HG03025 (cell line): ENCODE measurements at regions not wholly inside any gene's neighbourhood (a gene's known extent, or its start where the extent isn't known, plus 50 kb on each side); places are given as distances from the start of the nearest gene placed in this dataset.

Experiments
- ATAC-seq: cut with Tn5 transposase; IDR thresholded peaks from one replicate; pipeline ENCODE4 v1.9.1; 2021; ENCODE audit warnings: mild to moderate bottlenecking, moderate library complexity; ENCODE audit not compliant: unreplicated experiment, low FRiP score

DNA sequence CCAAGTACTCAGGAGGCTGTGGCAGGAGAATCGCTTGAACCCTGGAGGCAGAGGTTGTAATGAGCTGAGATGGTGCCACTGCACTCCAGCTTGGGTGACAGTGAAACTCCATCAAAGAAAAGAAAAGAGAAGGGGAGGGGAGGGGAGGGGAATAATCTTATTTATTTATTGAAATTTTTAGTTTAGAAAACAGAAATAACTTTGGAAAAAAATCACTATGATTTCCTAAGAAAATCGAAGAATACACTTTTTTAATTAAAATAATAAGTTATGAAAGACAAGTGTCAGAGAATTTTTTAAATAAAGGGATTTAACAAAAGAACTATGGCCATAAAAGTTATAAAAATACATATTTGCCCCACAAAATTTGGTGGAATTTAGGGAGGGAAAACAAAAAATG lies 836.9 kb upstream of the HS3ST1 start:
- no peak for ATAC-seq

- no peak for ATAC-seq
Measured at GRCh38 chr4:12260453-12260852, 831.8 kb upstream of the HS3ST1 start.

DNA sequence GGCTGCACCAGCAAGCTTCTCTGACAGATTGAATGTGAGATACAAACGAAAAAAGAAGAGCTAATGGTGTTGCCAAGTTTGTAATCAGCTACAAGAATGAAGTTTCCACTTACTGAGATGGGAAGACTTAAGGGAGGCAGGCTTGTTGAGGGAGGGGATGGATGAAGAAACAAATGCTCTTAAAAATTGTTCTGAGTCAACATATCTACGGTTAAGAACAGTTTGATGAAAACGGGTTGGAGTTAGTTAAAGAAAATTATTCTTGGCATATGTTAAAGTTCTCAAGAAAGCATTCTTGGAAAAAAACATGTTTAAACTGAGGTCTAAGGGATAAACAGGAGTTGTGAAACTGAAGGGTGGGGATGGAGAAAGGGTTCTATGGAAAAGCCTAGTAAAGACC lies 816.3 kb upstream of the HS3ST1 start:
- ATAC-seq = no peak

DNA sequence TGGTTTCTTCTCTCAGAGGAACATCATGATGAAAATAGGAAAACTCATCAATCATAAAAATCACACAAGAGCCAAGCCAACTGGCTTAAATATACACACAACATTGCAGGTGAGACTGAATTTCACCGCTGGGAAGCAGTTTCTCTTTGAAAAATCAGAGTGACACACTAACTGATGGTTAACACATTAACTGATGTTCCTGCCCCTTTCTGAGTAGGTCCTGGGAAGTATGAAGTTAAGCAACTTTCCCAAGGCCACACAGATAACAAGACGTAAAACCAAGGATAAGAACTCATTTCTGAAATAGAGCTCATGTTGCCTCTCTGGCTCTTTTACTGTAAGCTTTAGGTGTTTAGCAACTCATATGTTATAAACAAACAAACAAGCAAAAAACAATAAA lies 813.7 kb upstream of the HS3ST1 start:
- ATAC-seq = no peak

GRCh38 chr4:12239897-12240636 lies 811.4 kb upstream of the HS3ST1 start:
- ATAC-seq = no peak

GRCh38 chr4:12231098-12231497 lies 802.4 kb upstream of the HS3ST1 start:
- ATAC-seq = no peak

DNA sequence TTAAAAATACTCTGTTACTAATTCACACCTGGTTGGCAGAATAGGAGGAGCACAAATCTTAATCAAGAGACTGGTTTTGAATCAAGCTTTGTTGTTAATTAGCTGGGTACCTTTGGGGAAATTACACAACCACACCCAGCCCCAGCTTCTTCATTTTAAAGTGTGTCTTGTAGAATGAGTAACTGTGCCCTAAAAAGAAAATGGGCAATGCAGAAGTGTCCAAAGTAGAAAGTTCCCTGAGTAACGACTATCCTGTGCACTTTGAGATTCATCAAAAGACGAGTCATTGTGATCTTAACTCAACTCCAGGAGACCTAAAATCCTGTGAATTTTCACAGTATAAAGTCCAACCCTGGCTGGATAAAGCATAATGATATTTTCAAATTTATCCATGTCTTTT lies 792.3 kb upstream of the HS3ST1 start:
- no peak for ATAC-seq

GRCh38 chr4:12211636-12212035 lies 782.9 kb upstream of the HS3ST1 start:
- ATAC-seq = no peak

- no peak for ATAC-seq
Measured at GRCh38 chr4:12207396-12207795, 778.7 kb upstream of the HS3ST1 start.

- no peak for ATAC-seq
Measured at GRCh38 chr4:12206091-12206490, 777.4 kb upstream of the HS3ST1 start.

- no peak for ATAC-seq
Measured at GRCh38 chr4:12203945-12204344, 775.3 kb upstream of the HS3ST1 start.

DNA sequence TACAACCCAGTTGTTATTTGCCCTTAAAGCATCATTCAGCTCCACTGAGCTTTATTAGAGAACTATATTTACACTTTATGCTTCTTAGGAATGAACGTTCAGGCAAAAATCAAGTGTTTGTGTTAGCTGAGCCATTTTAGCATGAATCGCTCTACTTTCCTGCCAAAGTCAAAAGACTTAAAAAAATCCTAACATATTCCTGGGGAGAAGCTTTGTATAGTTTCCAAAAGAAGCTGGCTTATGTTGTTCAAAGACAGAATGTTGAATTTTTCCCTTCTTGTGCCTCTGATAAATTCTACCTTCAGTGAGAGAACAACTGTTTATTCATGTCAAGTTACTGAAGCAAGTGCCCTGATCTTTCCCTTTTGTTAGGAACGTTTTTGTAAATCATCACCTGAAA lies 771.5 kb upstream of the HS3ST1 start:
- no peak for ATAC-seq

DNA sequence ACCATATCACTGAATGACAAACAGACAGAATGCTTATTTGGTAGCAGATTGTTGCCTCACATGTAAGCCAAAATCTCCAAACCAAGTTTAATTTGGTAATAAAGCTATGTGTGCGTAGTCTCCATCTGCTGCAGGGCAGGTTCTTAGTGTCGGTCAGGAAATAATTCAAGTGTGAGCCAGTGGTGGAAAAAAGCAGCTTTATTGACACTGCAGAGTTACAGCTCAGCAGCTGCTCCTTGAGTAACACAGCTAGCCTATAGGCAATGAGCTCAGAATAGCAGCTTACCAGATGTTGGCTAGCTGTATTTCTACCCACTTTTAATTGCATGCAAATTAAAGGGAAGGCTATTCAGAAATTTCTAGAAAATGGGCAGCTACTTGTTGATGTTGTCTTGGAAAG lies 757.8 kb upstream of the HS3ST1 start:
- ATAC-seq = no peak

DNA sequence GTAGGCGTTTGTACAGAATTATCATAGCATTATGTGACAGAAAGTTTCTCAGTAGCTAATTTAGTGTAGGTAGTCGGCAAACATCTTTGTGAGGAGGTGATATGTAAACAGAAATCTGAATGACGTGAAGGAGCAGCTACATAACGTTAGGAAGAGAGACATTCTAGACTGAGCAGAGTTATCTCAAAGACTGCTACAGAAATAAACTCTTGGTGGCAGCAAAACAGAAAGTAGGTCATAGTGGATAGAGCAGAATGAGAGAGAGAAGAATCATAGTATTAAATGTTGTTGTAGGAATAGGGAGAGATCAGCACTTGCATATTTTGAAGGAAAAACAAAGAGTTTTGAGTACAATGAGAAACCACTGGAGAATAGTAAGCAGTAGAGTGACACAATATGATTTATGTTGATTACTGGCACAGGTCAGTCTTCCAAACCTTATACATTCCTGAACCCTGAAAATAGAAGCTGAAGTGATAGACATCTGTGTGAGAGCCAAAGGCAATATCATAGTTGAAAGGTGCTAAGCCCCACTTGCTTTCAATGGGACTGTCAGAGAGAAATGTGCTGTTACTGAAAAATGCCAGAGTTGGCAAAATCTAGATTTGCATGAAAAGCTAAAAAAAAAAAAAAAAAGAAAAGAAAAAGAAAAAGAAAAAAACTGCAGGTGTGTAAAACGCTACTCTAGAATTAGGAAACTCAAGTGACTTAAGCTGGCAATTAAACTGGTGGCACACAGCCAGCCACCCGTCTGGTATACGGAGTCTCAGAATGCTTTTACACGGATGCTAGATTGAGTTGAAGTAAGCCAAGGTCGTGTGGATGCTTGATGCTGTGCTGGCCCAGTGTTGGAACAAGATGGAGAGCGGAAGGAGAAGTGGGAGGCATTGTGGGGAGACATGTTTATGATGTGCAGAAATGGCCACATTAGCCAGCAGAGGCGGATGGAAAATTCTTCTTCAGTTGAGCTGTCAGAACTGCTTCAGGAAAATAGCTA lies 750.2 kb upstream of the HS3ST1 start:
- no peak for ATAC-seq

DNA sequence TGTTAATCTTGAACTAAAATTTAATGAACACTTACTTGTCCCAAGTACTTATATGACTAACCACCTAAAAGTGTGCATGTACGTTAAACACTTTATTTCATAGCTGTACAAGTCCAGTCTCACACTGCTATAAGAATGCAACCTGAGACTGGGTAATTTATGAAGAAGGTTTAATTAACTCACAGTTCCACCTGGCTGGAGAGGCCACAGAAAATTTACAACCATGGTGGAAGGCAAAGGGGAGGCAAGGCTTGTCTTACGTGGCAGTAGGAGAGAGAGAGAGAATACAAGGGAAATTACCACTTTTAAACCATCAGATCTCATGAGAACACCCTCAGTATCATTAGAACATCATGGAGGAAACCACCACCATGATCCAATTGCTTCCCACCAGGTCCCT lies 748.7 kb upstream of the HS3ST1 start:
- no peak for ATAC-seq

GRCh38 chr4:12173496-12173895 lies 744.8 kb upstream of the HS3ST1 start:
- no peak for ATAC-seq

- ATAC-seq = no peak
Measured at GRCh38 chr4:12172198-12172973, 743.7 kb upstream of the HS3ST1 start.

DNA sequence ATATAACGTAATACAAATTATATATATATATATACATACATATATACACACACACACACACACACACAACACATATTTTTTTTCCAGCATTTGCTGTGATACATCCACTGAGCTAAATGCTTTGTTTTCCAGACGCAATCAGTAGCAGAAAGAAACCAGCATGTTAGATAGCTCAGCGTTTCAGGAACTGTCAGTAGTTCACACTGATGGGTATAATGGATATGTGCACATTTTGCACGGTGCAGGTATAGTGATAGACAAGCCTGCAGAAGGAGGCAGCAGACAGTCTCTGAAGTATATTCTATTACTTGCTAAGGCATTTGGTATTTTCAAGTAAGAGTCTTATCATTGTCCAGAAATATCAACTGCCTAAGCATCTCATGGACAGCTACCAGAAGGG lies 741.6 kb upstream of the HS3ST1 start:
- no peak for ATAC-seq

GRCh38 chr4:12165616-12166015 lies 736.9 kb upstream of the HS3ST1 start:
- ATAC-seq = no peak

- no peak for ATAC-seq
Measured at GRCh38 chr4:12146339-12146738, 717.6 kb upstream of the HS3ST1 start.

- no peak for ATAC-seq
Measured at GRCh38 chr4:12145768-12146167, 717.1 kb upstream of the HS3ST1 start.
